Esophagus squamous epithelium (tissue), 5 donors: ENCODE measurements at regions not wholly inside any gene's neighbourhood (a gene's known extent, or its start where the extent isn't known, plus 50 kb on each side); places are given as distances from the start of the nearest gene placed in this dataset.

ENCODE experiments used
- DNase-seq: peaks from one replicate; lab custom pipeline; 2025; lab: John Stamatoyannopoulos, UW
- H3K27ac ChIP-seq, 4 donors: fragments of 200-600 bp; sonication (generic); one replicate each; pipeline ENCODE4 v1.5.1; 2016 to 2019; ENCODE audit warnings: mild to moderate bottlenecking in 1 of 4
- H3K27me3 ChIP-seq, 4 donors: fragments of 200-600 bp; sonication (generic); 1 replicate in 3 of 4; 2 replicates in 1 of 4; pipeline versions ENCODE4 v1.5.1 to v1.6.0; 2017 to 2021; ENCODE audit warnings: antibody characterized with exemption in 1 of 4
- H3K36me3 ChIP-seq, 3 donors: fragments of 200-600 bp; sonication (generic); one replicate each; pipeline ENCODE4 v1.5.1; 2016 to 2019
- H3K4me1 ChIP-seq, 3 donors: fragments of 200-600 bp; sonication (generic); one replicate each; pipeline ENCODE4 v1.5.1; 2017 to 2019
- H3K4me3 ChIP-seq, 4 donors: fragments of 200-600 bp; sonication (generic); 1 replicate in 3 of 4; 2 replicates in 1 of 4; pipeline ENCODE4 v1.5.1; 2016 to 2019; ENCODE audit warnings: mild to moderate bottlenecking in 2 of 4, moderate library complexity in 1 of 4
- H3K9me3 ChIP-seq, 3 donors: fragments of 200-600 bp; sonication (generic); one replicate each; pipeline ENCODE4 v1.5.1; 2016 to 2019
- CTCF ChIP-seq, 6 experiments: fragments of 450-650 bp in 4 of 6; fragments of 200-600 bp in 2 of 6; sonication (generic) in 2 of 6; IDR thresholded peaks; one replicate each; pipeline ENCODE4 v1.5.1; 2016 to 2019; ENCODE audit warnings: antibody characterized with exemption in 6 of 6, mild to moderate bottlenecking in 4 of 6, moderate library complexity in 4 of 6
- POLR2A ChIP-seq, 4 donors: fragments of 450-650 bp; IDR thresholded peaks; one replicate each; pipeline ENCODE4 v1.6.1; 2017; ENCODE audit warnings: antibody characterized with exemption in 4 of 4, mild to moderate bottlenecking in 4 of 4, moderate library complexity in 3 of 4
- WGBS, 2 donors: methylation state at CpG; one replicate each; pipeline ENCODE4 v1.1.5; 2018; 5-methylcytosine and 5-hydroxymethylcytosine counted together
- intact Hi-C: fragments of 100-400 bp; cut with DNase I; formaldehyde crosslinking; loops from one replicate; pipeline ENCODE4 v1.15.0; 2022
- donor health status: DM: yes; HTN: yes; CAD: no.

DNA sequence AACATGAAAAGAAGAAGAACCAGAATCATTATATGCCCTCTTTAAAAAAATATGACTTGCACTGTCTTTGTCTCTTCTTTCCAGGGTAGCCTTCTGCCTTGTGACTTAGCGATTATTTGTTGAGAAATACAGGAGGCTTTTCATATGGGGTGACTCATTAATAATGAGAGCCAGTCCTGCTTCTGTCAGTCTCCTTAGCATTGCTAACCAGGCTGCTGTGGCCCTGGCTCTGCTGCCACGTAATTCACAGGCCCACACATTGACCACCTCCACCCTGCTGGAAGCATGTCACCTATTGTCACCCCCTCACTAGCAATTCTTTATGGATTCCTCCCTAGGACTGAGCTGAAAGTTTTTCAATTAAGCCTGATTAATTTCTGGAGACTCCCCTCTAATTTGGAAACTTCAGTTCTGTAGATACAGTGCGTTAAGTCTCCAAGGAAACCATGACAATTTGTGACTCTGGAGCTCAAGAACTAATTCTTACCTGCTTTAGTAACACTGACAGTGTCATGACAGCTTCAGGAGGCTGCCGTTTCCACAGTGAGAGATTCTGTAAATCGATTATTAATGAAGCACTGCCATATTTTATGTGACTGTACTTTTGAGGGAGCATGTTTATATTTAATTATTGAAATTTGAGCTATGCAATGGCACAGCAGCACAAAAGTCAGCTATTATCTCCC, 267.9 kb upstream of the SP8 start:
- intact Hi-C loops = no loop called here
- TF ChIP-seq POLR2A (IDR thresholded peaks at IDR 0.05) (no peak), CTCF (IDR thresholded peaks at IDR 0.05) (no peak)
- Histone ChIP-seq H3K27me3 (no peaks in the 10 kb centered on the region), H3K36me3 (no peaks in the 10 kb centered on the region), H3K4me1 (no peaks in the 10 kb centered on the region), H3K27ac (no peak overlapping the region), H3K9me3 (no peaks in the 10 kb centered on the region), H3K4me3 (no peak overlapping the region)
- no peak for DNase-seq
- WGBS, 2 donors = 70% methylated on average over 5 of the region's 5 CpGs

GRCh38 chr7:21059069-21059468, 272.4 kb upstream of the SP8 start:
- H3K4me3 ChIP-seq = no peak overlapping the region
- no peak for DNase-seq
- H3K4me1 ChIP-seq = no peaks in the 10 kb centered on the region
- 30 to 59% methylated on average over 2 of the region's 2 CpGs for WGBS, 2 donors
- no peaks in the 10 kb centered on the region for H3K9me3 ChIP-seq
- TF ChIP-seq POLR2A (IDR thresholded peaks at IDR 0.05) (no peak), CTCF (IDR thresholded peaks at IDR 0.05) (no peak)
- H3K27ac ChIP-seq = no peak overlapping the region
- H3K36me3 ChIP-seq = no peaks in the 10 kb centered on the region
- no peaks in the 10 kb centered on the region for H3K27me3 ChIP-seq
- intact Hi-C loops = no loop called here

DNA sequence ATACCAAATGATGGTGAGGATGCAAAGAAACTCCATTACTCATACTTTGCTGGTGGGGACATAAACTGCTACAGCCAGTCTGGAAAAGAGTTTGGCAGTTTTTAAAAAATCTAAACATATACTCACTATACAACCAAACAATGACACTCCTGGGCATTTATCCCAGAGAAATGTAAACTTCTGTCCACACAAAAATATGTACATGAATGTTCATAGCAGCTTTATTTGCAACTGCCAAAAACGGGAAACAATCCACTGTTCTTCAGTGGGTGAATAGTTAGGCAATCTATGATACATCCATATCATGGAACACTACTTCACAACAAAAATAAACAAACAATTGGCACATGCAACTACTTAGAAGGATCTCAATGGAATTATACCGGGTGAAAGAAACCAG, 276.4 kb upstream of the SP8 start:
- intact Hi-C loops = no loop called here
- H3K9me3 ChIP-seq = no peaks in the 10 kb centered on the region
- 44 to 63% methylated on average over 2 of the region's 2 CpGs for WGBS, 2 donors
- H3K4me3 ChIP-seq = no peak overlapping the region
- no peaks in the 10 kb centered on the region for H3K27me3 ChIP-seq
- no peaks in the 10 kb centered on the region for H3K4me1 ChIP-seq
- DNase-seq = no peak
- no peak overlapping the region for H3K27ac ChIP-seq
- no peak for TF ChIP-seq POLR2A (IDR thresholded peaks at IDR 0.05)
- no peak for TF ChIP-seq CTCF (IDR thresholded peaks at IDR 0.05)
- H3K36me3 ChIP-seq = no peaks in the 10 kb centered on the region

DNA sequence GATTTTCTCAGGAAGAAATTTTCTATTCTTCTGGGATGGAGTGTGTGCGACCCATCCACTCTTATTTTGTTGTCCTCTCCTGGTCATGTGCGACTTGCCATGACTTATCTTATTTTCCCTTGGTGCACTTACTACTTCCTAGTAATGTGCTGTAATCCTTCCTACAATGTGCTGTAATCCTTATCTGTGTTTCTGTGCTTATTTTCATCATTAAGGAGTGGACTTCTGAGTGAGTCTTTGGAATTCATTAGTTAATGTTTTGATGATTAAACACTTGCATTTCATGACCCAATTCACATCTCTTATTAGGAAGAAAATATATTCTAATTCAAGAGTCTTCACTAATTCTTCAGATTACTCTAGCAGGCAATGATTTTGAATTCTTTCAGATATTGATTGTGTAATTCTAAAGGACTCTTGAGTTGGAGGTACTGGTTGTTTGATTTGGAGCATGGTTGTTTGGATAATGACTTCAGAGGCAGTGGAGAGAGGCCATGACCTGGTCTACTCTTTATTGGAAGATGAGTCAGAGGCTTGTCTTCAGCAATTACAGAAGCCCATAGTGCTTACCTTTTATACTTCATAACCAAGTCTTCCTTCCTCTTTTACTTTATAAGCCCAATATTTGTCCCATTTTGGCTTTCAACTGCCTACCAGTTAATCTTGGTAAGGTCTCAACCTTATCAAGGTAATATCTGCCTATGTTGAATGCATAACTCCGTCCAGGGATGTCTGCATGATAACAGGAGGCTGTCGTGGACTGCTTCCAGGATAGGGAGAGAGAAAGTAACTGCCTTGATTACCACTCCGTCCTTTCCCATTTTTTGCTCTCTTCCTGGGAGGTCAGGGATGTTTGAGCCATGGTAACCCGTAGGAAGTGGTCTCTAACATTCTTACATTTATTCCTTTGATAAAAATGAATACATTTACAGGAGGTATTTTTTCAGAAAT, 278.3 kb upstream of the SP8 start:
- DNase-seq = no peak
- Histone ChIP-seq H3K9me3 (no peaks in the 10 kb centered on the region), H3K36me3 (no peaks in the 10 kb centered on the region), H3K4me3 (no peak overlapping the region), H3K27ac (no peak overlapping the region), H3K4me1 (no peaks in the 10 kb centered on the region), H3K27me3 (no peaks in the 10 kb centered on the region)
- intact Hi-C loops = no loop called here
- TF ChIP-seq CTCF (IDR thresholded peaks at IDR 0.05) (no peak), POLR2A (IDR thresholded peaks at IDR 0.05) (no peak)
- 74 to 86% methylated on average over 6 of the region's 6 CpGs for WGBS, 2 donors

DNA sequence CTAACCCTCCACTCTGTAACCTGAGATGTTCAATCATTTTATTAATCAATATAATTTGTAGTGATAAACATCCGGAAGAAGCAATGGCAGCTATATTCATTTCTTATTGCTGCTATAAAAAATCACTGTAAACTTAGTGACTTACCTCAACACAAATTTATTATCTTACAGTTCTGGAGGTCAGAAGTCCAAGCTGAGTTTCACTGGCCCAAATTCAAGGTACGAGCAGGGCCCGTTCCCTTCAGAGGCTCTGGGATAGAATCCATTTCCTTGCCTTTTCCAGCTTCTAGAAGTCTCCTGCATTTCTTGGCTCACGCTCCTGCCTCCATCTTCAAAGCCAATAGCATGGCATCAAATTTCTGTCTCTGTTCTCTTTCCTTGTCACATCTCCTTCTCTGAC, 279.5 kb upstream of the SP8 start:
- H3K4me1 ChIP-seq = no peaks in the 10 kb centered on the region
- no peak for DNase-seq
- intact Hi-C loops = no loop called here
- H3K36me3 ChIP-seq = no peaks in the 10 kb centered on the region
- no peaks in the 10 kb centered on the region for H3K27me3 ChIP-seq
- no peak overlapping the region for H3K4me3 ChIP-seq
- H3K9me3 ChIP-seq = no peaks in the 10 kb centered on the region
- 80 to 85% methylated on average over 4 of the region's 4 CpGs for WGBS, 2 donors
- TF ChIP-seq CTCF (IDR thresholded peaks at IDR 0.05) (no peak), POLR2A (IDR thresholded peaks at IDR 0.05) (no peak)
- H3K27ac ChIP-seq = no peak overlapping the region
